ENCODE measurements at regions not wholly inside any gene's neighbourhood (a gene's known extent, or its start where the extent isn't known, plus 50 kb on each side); places are given as distances from the start of the nearest gene placed in this dataset.

- Histone ChIP-seq H3K9ac (ENCODE audit: low read length in 3 of 3) (no peak overlapping the region), H3K4me1 (ENCODE audit: control insufficient read depth in 2 of 3, insufficient read depth in 2 of 3, low read depth in 1 of 3, low read length in 3 of 3) (no peaks in the 10 kb centered on the region), H3K36me3 (ENCODE audit: control insufficient read depth in 2 of 3, insufficient read depth in 3 of 3, low read length in 3 of 3) (no peaks in the 10 kb centered on the region), H3K27me3 (ENCODE audit: control insufficient read depth, insufficient read depth, low read length) (no peaks in the 10 kb centered on the region), H3K27ac (ENCODE audit: low read depth in 2 of 2, low read length in 2 of 2) (no peak overlapping the region), H3K4me3 (ENCODE audit: low read length in 3 of 3) (no peak overlapping the region), H3K9me3 (ENCODE audit: control insufficient read depth in 2 of 3, insufficient read depth in 1 of 3, low read length in 3 of 3) (no peaks in the 10 kb centered on the region)
- DNase-seq (no peak), FAIRE-seq (no peak)
- TF ChIP-seq, protein P1, sequence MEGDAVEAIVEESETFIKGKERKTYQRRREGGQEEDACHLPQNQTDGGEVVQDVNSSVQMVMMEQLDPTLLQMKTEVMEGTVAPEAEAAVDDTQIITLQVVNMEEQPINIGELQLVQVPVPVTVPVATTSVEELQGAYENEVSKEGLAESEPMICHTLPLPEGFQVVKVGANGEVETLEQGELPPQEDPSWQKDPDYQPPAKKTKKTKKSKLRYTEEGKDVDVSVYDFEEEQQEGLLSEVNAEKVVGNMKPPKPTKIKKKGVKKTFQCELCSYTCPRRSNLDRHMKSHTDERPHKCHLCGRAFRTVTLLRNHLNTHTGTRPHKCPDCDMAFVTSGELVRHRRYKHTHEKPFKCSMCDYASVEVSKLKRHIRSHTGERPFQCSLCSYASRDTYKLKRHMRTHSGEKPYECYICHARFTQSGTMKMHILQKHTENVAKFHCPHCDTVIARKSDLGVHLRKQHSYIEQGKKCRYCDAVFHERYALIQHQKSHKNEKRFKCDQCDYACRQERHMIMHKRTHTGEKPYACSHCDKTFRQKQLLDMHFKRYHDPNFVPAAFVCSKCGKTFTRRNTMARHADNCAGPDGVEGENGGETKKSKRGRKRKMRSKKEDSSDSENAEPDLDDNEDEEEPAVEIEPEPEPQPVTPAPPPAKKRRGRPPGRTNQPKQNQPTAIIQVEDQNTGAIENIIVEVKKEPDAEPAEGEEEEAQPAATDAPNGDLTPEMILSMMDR (IDR thresholded peaks at IDR 0.05; ENCODE audit: borderline replicate concordance, extremely low read depth, insufficient read depth): no peak
- intact Hi-C loops (cut with DNase I): no loop called here
Measured at GRCh38 chr5:27290172-27290571, 251.8 kb upstream of the CDH9 start.

DNA sequence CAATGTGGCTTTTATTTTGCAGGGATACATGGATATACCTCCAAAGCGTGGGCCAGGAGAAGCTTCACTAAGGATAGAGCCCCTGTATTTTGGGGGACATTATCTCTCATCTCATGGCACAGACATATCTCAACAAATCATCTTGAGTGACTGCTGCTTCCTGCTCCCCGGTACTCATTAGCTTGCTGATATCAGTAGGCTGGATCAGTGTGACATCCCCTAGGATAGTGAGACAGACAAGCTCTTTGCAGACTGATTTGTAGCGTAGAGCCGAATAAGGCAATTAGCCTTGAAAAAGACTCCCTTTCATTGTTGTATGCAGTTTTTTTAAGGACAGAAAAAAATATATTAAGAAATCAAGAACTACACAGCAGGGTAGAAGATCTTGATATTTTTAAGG, 237.7 kb upstream of the CDH9 start:
- TF ChIP-seq, protein P1 (IDR thresholded peaks at IDR 0.05; ENCODE audit: borderline replicate concordance, extremely low read depth, insufficient read depth): no peak
- no peaks in the 10 kb centered on the region for H3K36me3 ChIP-seq (ENCODE audit: control insufficient read depth in 2 of 3, insufficient read depth in 3 of 3, low read length in 3 of 3)
- DNase-seq (no peak), FAIRE-seq (no peak)
- H3K9me3 ChIP-seq (ENCODE audit: control insufficient read depth in 2 of 3, insufficient read depth in 1 of 3, low read length in 3 of 3): no peaks in the 10 kb centered on the region
- H3K27ac ChIP-seq (ENCODE audit: low read depth in 2 of 2, low read length in 2 of 2): no peak overlapping the region
- H3K27me3 ChIP-seq (ENCODE audit: control insufficient read depth, insufficient read depth, low read length): no peaks in the 10 kb centered on the region
- no peaks in the 10 kb centered on the region for H3K4me1 ChIP-seq (ENCODE audit: control insufficient read depth in 2 of 3, insufficient read depth in 2 of 3, low read depth in 1 of 3, low read length in 3 of 3)
- H3K9ac ChIP-seq (ENCODE audit: low read length in 3 of 3): no peak overlapping the region
- intact Hi-C loops (cut with DNase I): no loop called here
- no peak overlapping the region for H3K4me3 ChIP-seq (ENCODE audit: low read length in 3 of 3)

- intact Hi-C loops (cut with DNase I): no loop called here
- H3K27ac ChIP-seq (ENCODE audit: low read depth in 2 of 2, low read length in 2 of 2): no peak overlapping the region
- FAIRE-seq: no peak
Measured at GRCh38 chr5:27275345-27275744, 237.0 kb upstream of the CDH9 start.

DNA sequence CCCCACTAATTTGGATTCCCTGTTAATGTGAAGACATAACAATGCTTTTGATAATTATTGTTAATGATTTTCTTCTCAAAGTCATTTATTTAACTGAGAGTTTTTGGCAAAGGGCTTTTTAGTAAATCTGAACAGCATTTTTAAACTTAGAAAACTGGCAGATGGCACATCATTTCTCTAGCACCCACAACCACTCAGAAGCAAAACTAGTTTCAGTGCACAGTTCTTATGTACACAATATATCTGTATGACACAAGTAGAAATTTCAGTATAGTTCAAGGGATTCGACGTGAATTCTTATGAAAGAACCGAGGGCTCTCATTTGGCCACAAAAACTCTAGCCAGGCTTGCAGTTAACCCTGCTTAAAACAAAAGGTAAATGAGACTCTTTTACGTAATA, 231.4 kb upstream of the CDH9 start:
- TF ChIP-seq, protein P1 (IDR thresholded peaks at IDR 0.05; ENCODE audit: borderline replicate concordance, extremely low read depth, insufficient read depth): no peak
- Histone ChIP-seq H3K4me3 (ENCODE audit: low read length in 3 of 3) (no peak overlapping the region), H3K36me3 (ENCODE audit: control insufficient read depth in 2 of 3, insufficient read depth in 3 of 3, low read length in 3 of 3) (no peaks in the 10 kb centered on the region), H3K27me3 (ENCODE audit: control insufficient read depth, insufficient read depth, low read length) (no peaks in the 10 kb centered on the region), H3K27ac (ENCODE audit: low read depth in 2 of 2, low read length in 2 of 2) (no peak overlapping the region), H3K9ac (ENCODE audit: low read length in 3 of 3) (no peak overlapping the region), H3K9me3 (ENCODE audit: control insufficient read depth in 2 of 3, insufficient read depth in 1 of 3, low read length in 3 of 3) (no peaks in the 10 kb centered on the region), H3K4me1 (ENCODE audit: control insufficient read depth in 2 of 3, insufficient read depth in 2 of 3, low read depth in 1 of 3, low read length in 3 of 3) (no peaks in the 10 kb centered on the region)
- DNase-seq (no peak), FAIRE-seq (no peak)
- intact Hi-C loops (cut with DNase I): no loop called here

More at GRCh38 chr5:27275345-27275744, 237.0 kb upstream of the CDH9 start:
- Histone ChIP-seq H3K4me3 (ENCODE audit: low read length in 3 of 3) (no peak overlapping the region), H3K27me3 (ENCODE audit: control insufficient read depth, insufficient read depth, low read length) (no peaks in the 10 kb centered on the region), H3K36me3 (ENCODE audit: control insufficient read depth in 2 of 3, insufficient read depth in 3 of 3, low read length in 3 of 3) (no peaks in the 10 kb centered on the region), H3K4me1 (ENCODE audit: control insufficient read depth in 2 of 3, insufficient read depth in 2 of 3, low read depth in 1 of 3, low read length in 3 of 3) (no peaks in the 10 kb centered on the region), H3K9me3 (ENCODE audit: control insufficient read depth in 2 of 3, insufficient read depth in 1 of 3, low read length in 3 of 3) (no peaks in the 10 kb centered on the region), H3K9ac (ENCODE audit: low read length in 3 of 3) (no peak overlapping the region)
- TF ChIP-seq, protein P1 (IDR thresholded peaks at IDR 0.05; ENCODE audit: borderline replicate concordance, extremely low read depth, insufficient read depth): no peak
- DNase-seq: no peak
